PC-3 (cell line): ENCODE measurements at regions not wholly inside any gene's neighbourhood (a gene's known extent, or its start where the extent isn't known, plus 50 kb on each side); places are given as distances from the start of the nearest gene placed in this dataset.

ENCODE experiments used
- ATAC-seq: fragments of 200-7000 bp; cut with Tn5 transposase; 2 replicates; pipeline ENCODE4 v1.9.1; 2020; ENCODE audit warnings: mild to moderate bottlenecking, moderate library complexity
- BruUV-seq: library from RNA; stranded (reverse); fragments of 400-500 nt; replicated peaks from 2 replicates; lab custom pipeline; 2021; lab: Mats Ljungman, UMichigan
- CTCF ChIA-PET: fragments of 300-600 bp; sonication (Branson Sonifier 250); formaldehyde crosslinking; loops from one replicate; lab custom pipeline; 2022; ENCODE audit warnings: antibody characterized with exemption; lab: Charles Lee
- POLR2A ChIA-PET: fragments of 300-600 bp; sonication (Branson Sonifier 250); formaldehyde crosslinking; loops from one replicate; lab custom pipeline; 2022; ENCODE audit warnings: antibody characterized with exemption; ENCODE audit not compliant: unreplicated experiment; lab: Charles Lee
- DNase-seq: peaks from one replicate; pipeline ENCODE4 v3.0.0-alpha.2; 2015
- H2AFZ ChIP-seq: fragments of 300-600 bp; sonication (generic); 2 replicates; pipeline ENCODE4 v1.6.0; 2016; ENCODE audit warnings: antibody characterized with exemption, low read length
- H3F3A ChIP-seq: fragments of 300-600 bp; sonication (generic); one replicate; pipeline ENCODE4 v1.6.0; 2017; ENCODE audit warnings: antibody characterized with exemption, low read length, control low read depth, mild to moderate bottlenecking; ENCODE audit not compliant: unreplicated experiment
- H3K27ac ChIP-seq: fragments of 300-600 bp; sonication (generic); 2 replicates; pipeline ENCODE4 v1.5.1; 2016; ENCODE audit warnings: mild to moderate bottlenecking, low read length
- H3K27me3 ChIP-seq: fragments of 300-600 bp; sonication (generic); 2 replicates; pipeline ENCODE4 v1.6.1; 2016; ENCODE audit warnings: low read length, mixed read lengths
- H3K36me3 ChIP-seq: fragments of 300-600 bp; sonication (generic); 2 replicates; pipeline ENCODE4 v1.6.1; 2016; ENCODE audit warnings: low read depth, mixed run types, low read length, mixed read lengths
- H3K4me1 ChIP-seq: fragments of 300-600 bp; sonication (generic); 2 replicates; pipeline ENCODE4 v1.5.1; 2016; ENCODE audit warnings: low read length; ENCODE audit not compliant: insufficient read depth
- H3K4me2 ChIP-seq: fragments of 300-600 bp; sonication (generic); 2 replicates; pipeline ENCODE4 v1.6.0; 2016; ENCODE audit warnings: low read length
- H3K4me3 ChIP-seq: fragments of 300-600 bp; sonication (generic); 2 replicates; pipeline ENCODE4 v1.5.1; 2016; ENCODE audit warnings: mild to moderate bottlenecking, low read length, mixed read lengths
- H3K79me2 ChIP-seq: fragments of 300-600 bp; sonication (generic); 2 replicates; pipeline ENCODE4 v1.6.1; 2017; ENCODE audit warnings: low read length, mixed read lengths
- H3K9ac ChIP-seq: fragments of 300-600 bp; sonication (generic); 2 replicates; pipeline ENCODE4 v1.6.0; 2016; ENCODE audit warnings: mild to moderate bottlenecking, low read length
- H3K9me2 ChIP-seq: fragments of 300-600 bp; sonication (generic); replicated peaks from 2 replicates; pipeline ENCODE4 v1.6.1; 2016; ENCODE audit warnings: mixed run types, low read length, mixed read lengths
- H3K9me3 ChIP-seq: fragments of 300-600 bp; sonication (generic); 2 replicates; pipeline ENCODE4 v1.6.1; 2016; ENCODE audit warnings: low read length, mixed read lengths
- H4K20me1 ChIP-seq: fragments of 300-600 bp; sonication (generic); 2 replicates; pipeline ENCODE4 v1.6.1; 2016; ENCODE audit warnings: low read length, mixed read lengths
- EZH2 ChIP-seq: fragments of 300-600 bp; sonication (generic); IDR thresholded peaks from one replicate; pipeline ENCODE4 v1.6.1; 2017; ENCODE audit warnings: antibody characterized with exemption, mild to moderate bottlenecking, low read length; ENCODE audit not compliant: unreplicated experiment
- EZH2phosphoT487 ChIP-seq: fragments of 300-600 bp; sonication (generic); IDR thresholded peaks from 2 replicates; pipeline ENCODE4 v1.6.1; 2018; ENCODE audit warnings: mild to moderate bottlenecking, antibody characterized with exemption, low read length, borderline replicate concordance
- intact Hi-C: fragments of 100-400 bp; cut with micrococcal nuclease; formaldehyde crosslinking; loops from 2 replicates; pipeline ENCODE4 v1.9.0; 2023
- TF ChIP-seq, protein P1 (sequence below): fragments of 300-600 bp; sonication (generic); conservative IDR thresholded peaks from 2 replicates; pipeline ENCODE4 v1.5.1; 2017; ENCODE audit warnings: antibody characterized with exemption, low read depth, mild to moderate bottlenecking, low read length

- Histone ChIP-seq H3K9me3 (no peaks in the 10 kb centered on the region), H3K79me2 (no peaks in the 10 kb centered on the region), H3K9me2 (no peaks in the 10 kb centered on the region), H4K20me1 (no peaks in the 10 kb centered on the region), H3F3A (no peaks in the 10 kb centered on the region), H3K4me2 (no peak overlapping the region), H2AFZ (no peak overlapping the region), H3K9ac (no peak overlapping the region), H3K4me3 (no peak overlapping the region), H3K36me3 (no peaks in the 10 kb centered on the region), H3K27ac (no peak overlapping the region), H3K27me3 (no peaks in the 10 kb centered on the region), H3K4me1 (no peaks in the 10 kb centered on the region)
- intact Hi-C loops = no loop called here
- ATAC-seq (no peak), DNase-seq (no peak)
- POLR2A ChIA-PET = no interaction called here
- BruUV-seq = no TSS peak
- TF ChIP-seq, protein P1, sequence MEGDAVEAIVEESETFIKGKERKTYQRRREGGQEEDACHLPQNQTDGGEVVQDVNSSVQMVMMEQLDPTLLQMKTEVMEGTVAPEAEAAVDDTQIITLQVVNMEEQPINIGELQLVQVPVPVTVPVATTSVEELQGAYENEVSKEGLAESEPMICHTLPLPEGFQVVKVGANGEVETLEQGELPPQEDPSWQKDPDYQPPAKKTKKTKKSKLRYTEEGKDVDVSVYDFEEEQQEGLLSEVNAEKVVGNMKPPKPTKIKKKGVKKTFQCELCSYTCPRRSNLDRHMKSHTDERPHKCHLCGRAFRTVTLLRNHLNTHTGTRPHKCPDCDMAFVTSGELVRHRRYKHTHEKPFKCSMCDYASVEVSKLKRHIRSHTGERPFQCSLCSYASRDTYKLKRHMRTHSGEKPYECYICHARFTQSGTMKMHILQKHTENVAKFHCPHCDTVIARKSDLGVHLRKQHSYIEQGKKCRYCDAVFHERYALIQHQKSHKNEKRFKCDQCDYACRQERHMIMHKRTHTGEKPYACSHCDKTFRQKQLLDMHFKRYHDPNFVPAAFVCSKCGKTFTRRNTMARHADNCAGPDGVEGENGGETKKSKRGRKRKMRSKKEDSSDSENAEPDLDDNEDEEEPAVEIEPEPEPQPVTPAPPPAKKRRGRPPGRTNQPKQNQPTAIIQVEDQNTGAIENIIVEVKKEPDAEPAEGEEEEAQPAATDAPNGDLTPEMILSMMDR = no peak
- TF ChIP-seq EZH2phosphoT487 = no peak
- TF ChIP-seq EZH2 = no peak
- CTCF ChIA-PET = no interaction called here
Observed at GRCh38 chr1:80929868-80930508, 870.7 kb upstream of the ADGRL2 start.

- no peaks in the 10 kb centered on the region for H3K9me3 ChIP-seq
- H3K9ac ChIP-seq = no peak overlapping the region
- no peak overlapping the region for H3K4me2 ChIP-seq
- H3K27me3 ChIP-seq = no peaks in the 10 kb centered on the region
- H3K27ac ChIP-seq = no peak overlapping the region
- no peaks in the 10 kb centered on the region for H3K4me1 ChIP-seq
- no peak for ATAC-seq
- H3K4me3 ChIP-seq = no peak overlapping the region
- H3K36me3 ChIP-seq = no peaks in the 10 kb centered on the region
- intact Hi-C loops = no loop called here
- POLR2A ChIA-PET = no interaction called here
- DNase-seq = peak; percentile 3
- no peaks in the 10 kb centered on the region for H3K9me2 ChIP-seq
- H4K20me1 ChIP-seq = no peaks in the 10 kb centered on the region
- no TSS peak for BruUV-seq
- no peaks in the 10 kb centered on the region for H3F3A ChIP-seq
- H2AFZ ChIP-seq = no peak overlapping the region
- CTCF ChIA-PET = no interaction called here
- no peaks in the 10 kb centered on the region for H3K79me2 ChIP-seq
- TF ChIP-seq EZH2 (no peak), EZH2phosphoT487 (no peak)
- TF ChIP-seq, protein P1 = no peak
Observed at GRCh38 chr1:80926531-80926930, 874.2 kb upstream of the ADGRL2 start.

GRCh38 chr1:80925130-80925805, 875.5 kb upstream of the ADGRL2 start:
- H3K27ac ChIP-seq = no peak overlapping the region
- no peak overlapping the region for H3K4me3 ChIP-seq
- H3K36me3 ChIP-seq = no peaks in the 10 kb centered on the region
- H3K4me1 ChIP-seq = no peaks in the 10 kb centered on the region
- H3K9me2 ChIP-seq = no peaks in the 10 kb centered on the region
- H3K27me3 ChIP-seq = no peaks in the 10 kb centered on the region
- no peak overlapping the region for H2AFZ ChIP-seq
- TF ChIP-seq EZH2 (no peak), EZH2phosphoT487 (no peak)
- TF ChIP-seq, protein P1 = no peak
- no peak for DNase-seq
- no peaks in the 10 kb centered on the region for H3K9me3 ChIP-seq
- BruUV-seq = no TSS peak
- ChIA-PET CTCF (no interaction called here), POLR2A (no interaction called here)
- ATAC-seq = no peak
- intact Hi-C loops = no loop called here
- H3K4me2 ChIP-seq = no peak overlapping the region
- no peak overlapping the region for H3K9ac ChIP-seq
- H3F3A ChIP-seq = no peaks in the 10 kb centered on the region
- H3K79me2 ChIP-seq = no peaks in the 10 kb centered on the region
- no peaks in the 10 kb centered on the region for H4K20me1 ChIP-seq
